ENCODE measurements at regions not wholly inside any gene's neighbourhood (a gene's known extent, or its start where the extent isn't known, plus 50 kb on each side); places are given as distances from the start of the nearest gene placed in this dataset.

DNA sequence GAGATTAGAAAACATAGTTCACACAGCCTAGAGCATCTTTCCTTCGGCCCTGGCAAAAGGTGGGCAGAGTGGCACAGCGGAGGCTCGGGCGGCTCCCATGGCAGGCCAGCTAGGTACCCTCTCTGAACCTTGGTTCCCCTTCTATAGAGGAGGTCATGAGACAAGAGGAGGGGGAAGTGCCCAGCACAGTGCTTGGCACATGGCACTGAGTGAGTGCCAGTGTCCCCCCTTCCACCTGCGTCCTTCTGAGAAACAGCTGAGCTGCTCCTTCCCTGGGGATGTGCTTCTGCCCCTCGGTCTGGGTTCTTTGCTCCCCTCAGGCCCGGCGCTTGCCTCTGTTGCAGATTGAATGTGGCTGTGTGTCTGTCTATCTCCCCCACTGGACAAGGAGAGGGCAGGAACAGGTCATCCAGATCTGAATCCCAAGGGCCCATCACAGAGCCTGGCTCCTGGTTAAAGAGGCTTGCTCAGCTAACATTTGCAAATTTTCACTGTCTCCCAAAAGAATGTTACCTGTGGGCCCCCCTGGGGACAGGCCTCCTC, 165.6 kb downstream of the USP12 start:
- no peak for TF ChIP-seq POLR2AphosphoS5 (IDR thresholded peaks at IDR 0.05; ENCODE audit: low read depth, low read length)
- TF ChIP-seq SIN3A (IDR thresholded peaks at IDR 0.05; ENCODE audit: borderline replicate concordance, insufficient read depth, low read length): no peak
